Smooth muscle cell (in vitro differentiated cells): ENCODE measurements at regions not wholly inside any gene's neighbourhood (a gene's known extent, or its start where the extent isn't known, plus 50 kb on each side); places are given as distances from the start of the nearest gene placed in this dataset.

Source experiments
- DNase-seq: peaks from one replicate; lab custom pipeline; 2025; ENCODE audit not compliant: unreplicated experiment; lab: John Stamatoyannopoulos, UW
- H2AFZ ChIP-seq: fragments of 200-600 bp; sonication (generic); 2 replicates; pipeline ENCODE4 v1.6.0; 2016; ENCODE audit warnings: antibody characterized with exemption, low read depth, mild to moderate bottlenecking
- H3F3A ChIP-seq: fragments of 200-600 bp; sonication (generic); 2 replicates; pipeline ENCODE4 v1.6.0; 2017; ENCODE audit warnings: antibody characterized with exemption, low read depth
- H3K27ac ChIP-seq: fragments of 200-600 bp; sonication (generic); 2 replicates; pipeline ENCODE4 v1.5.1; 2016; ENCODE audit warnings: low read depth, mild to moderate bottlenecking
- H3K27me3 ChIP-seq: fragments of 200-600 bp; sonication (generic); 2 replicates; pipeline ENCODE4 v1.6.1; 2016; ENCODE audit warnings: low read depth, mild to moderate bottlenecking
- H3K36me3 ChIP-seq: fragments of 200-600 bp; sonication (generic); 2 replicates; pipeline ENCODE4 v1.5.1; 2016; ENCODE audit warnings: low read depth
- H3K4me1 ChIP-seq: fragments of 200-600 bp; sonication (generic); 2 replicates; pipeline ENCODE4 v1.5.1; 2016; ENCODE audit warnings: low read depth
- H3K4me2 ChIP-seq: fragments of 200-600 bp; sonication (generic); 2 replicates; pipeline ENCODE4 v1.6.0; 2016; ENCODE audit warnings: mild to moderate bottlenecking
- H3K4me3 ChIP-seq: fragments of 200-600 bp; sonication (generic); 2 replicates; pipeline ENCODE4 v1.5.1; 2016; ENCODE audit warnings: mild to moderate bottlenecking
- H3K79me2 ChIP-seq: fragments of 200-600 bp; sonication (generic); 2 replicates; pipeline ENCODE4 v1.6.0; 2016; ENCODE audit warnings: low read depth, mild to moderate bottlenecking
- H3K9ac ChIP-seq: fragments of 200-600 bp; sonication (generic); 2 replicates; pipeline ENCODE4 v1.6.0; 2016; ENCODE audit warnings: low read depth
- H3K9me3 ChIP-seq: fragments of 200-600 bp; sonication (generic); replicated peaks from 2 replicates; pipeline ENCODE4 v1.5.1; 2016; ENCODE audit warnings: low read depth
- H4K20me1 ChIP-seq: fragments of 200-600 bp; sonication (generic); 2 replicates; pipeline ENCODE4 v1.6.0; 2016; ENCODE audit warnings: low read depth
- CTCF ChIP-seq: fragments of 200-600 bp; sonication (generic); IDR thresholded peaks from 2 replicates; pipeline ENCODE4 v1.5.1; 2017; ENCODE audit warnings: borderline replicate concordance, mild to moderate bottlenecking, antibody characterized with exemption; ENCODE audit not compliant: insufficient read depth, poor library complexity, severe bottlenecking
- WGBS: methylation state at CpG from one replicate; pipeline ENCODE4 v1.1.7; 2016; ENCODE audit warnings: low lambda C conversion rate; 5-methylcytosine and 5-hydroxymethylcytosine counted together

GRCh38 chr6:63440594-63440993 lies 120.8 kb upstream of the LGSN start:
- Histone ChIP-seq H2AFZ (no peak overlapping the region), H3F3A (no peaks in the 10 kb centered on the region), H3K36me3 (no peaks in the 10 kb centered on the region), H4K20me1 (no peaks in the 10 kb centered on the region), H3K9me3 (no peaks in the 10 kb centered on the region), H3K9ac (no peak overlapping the region), H3K4me3 (no peak overlapping the region), H3K79me2 (no peaks in the 10 kb centered on the region), H3K27me3 (no peaks in the 10 kb centered on the region), H3K27ac (no peak overlapping the region), H3K4me1 (no peaks in the 10 kb centered on the region), H3K4me2 (no peak overlapping the region)
- DNase-seq: no peak
- no peak for TF ChIP-seq CTCF
- 93% methylated on average over 16 of the region's 16 CpGs for WGBS

- Histone ChIP-seq H3K27me3 (no peaks in the 10 kb centered on the region), H3K4me2 (no peak overlapping the region), H3K4me1 (no peaks in the 10 kb centered on the region), H3K9ac (no peak overlapping the region), H3F3A (no peaks in the 10 kb centered on the region), H3K27ac (no peak overlapping the region), H3K9me3 (no peaks in the 10 kb centered on the region), H3K36me3 (no peaks in the 10 kb centered on the region), H3K4me3 (no peak overlapping the region), H4K20me1 (no peaks in the 10 kb centered on the region), H3K79me2 (no peaks in the 10 kb centered on the region), H2AFZ (no peak overlapping the region)
- no peak for TF ChIP-seq CTCF
- WGBS: 88% methylated on average over 18 of the region's 18 CpGs
- DNase-seq: no peak
Observed at GRCh38 chr6:63441266-63441956, 121.6 kb upstream of the LGSN start.

- Histone ChIP-seq H3F3A (no peaks in the 10 kb centered on the region), H3K4me1 (no peaks in the 10 kb centered on the region), H2AFZ (no peak overlapping the region), H3K36me3 (no peaks in the 10 kb centered on the region), H3K4me2 (no peak overlapping the region), H3K9ac (no peak overlapping the region), H4K20me1 (no peaks in the 10 kb centered on the region), H3K4me3 (no peak overlapping the region), H3K27ac (no peak overlapping the region), H3K79me2 (no peaks in the 10 kb centered on the region), H3K9me3 (no peaks in the 10 kb centered on the region), H3K27me3 (no peaks in the 10 kb centered on the region)
- TF ChIP-seq CTCF: no peak
- WGBS: 91% methylated on average over 19 of the region's 20 CpGs
- DNase-seq: no peak
Observed at GRCh38 chr6:63442870-63443269, 123.1 kb upstream of the LGSN start.

- H3K9me3 ChIP-seq: no peaks in the 10 kb centered on the region
- DNase-seq: no peak
- H3K9ac ChIP-seq: no peak overlapping the region
- WGBS: 92% methylated on average over 7 of the region's 7 CpGs
- no peak overlapping the region for H2AFZ ChIP-seq
- H3K4me3 ChIP-seq: no peak overlapping the region
- H3F3A ChIP-seq: no peaks in the 10 kb centered on the region
- no peaks in the 10 kb centered on the region for H3K36me3 ChIP-seq
- H3K4me1 ChIP-seq: no peaks in the 10 kb centered on the region
- no peak for TF ChIP-seq CTCF
- no peak overlapping the region for H3K27ac ChIP-seq
- H4K20me1 ChIP-seq: no peaks in the 10 kb centered on the region
- H3K4me2 ChIP-seq: no peak overlapping the region
- H3K27me3 ChIP-seq: no peaks in the 10 kb centered on the region
- no peaks in the 10 kb centered on the region for H3K79me2 ChIP-seq
Observed at GRCh38 chr6:63444768-63445167, 125.0 kb upstream of the LGSN start.
